SH-SY5Y (cell line): ENCODE measurements at regions not wholly inside any gene's neighbourhood (a gene's known extent, or its start where the extent isn't known, plus 50 kb on each side); places are given as distances from the start of the nearest gene placed in this dataset.

Experiments used
- GATA2 ChIP-seq: IDR thresholded peaks from 2 replicates; pipeline ENCODE4 v1.6.1; 2011; ENCODE audit warnings: mild to moderate bottlenecking, low read depth, low read length
- GATA3 ChIP-seq: IDR thresholded peaks from 2 replicates; pipeline ENCODE4 v1.6.1; 2011; ENCODE audit warnings: low read depth, mild to moderate bottlenecking, low read length, moderate library complexity

GRCh38 chr6:3646616-3647362 is 104.7 kb downstream of the PXDC1 start:
- TF ChIP-seq GATA2 = no peak
- no peak for TF ChIP-seq GATA3
